K562 (cell line): ENCODE measurements at regions not wholly inside any gene's neighbourhood (a gene's known extent, or its start where the extent isn't known, plus 50 kb on each side); places are given as distances from the start of the nearest gene placed in this dataset.
A peak's percentile ranks its signal among the peaks of the same experiment; 100 is the strongest.

Experiments used
- ATAC-seq: fragments of 200-7000 bp; cut with Tn5 transposase; 3 replicates; pipeline ENCODE4 v1.9.1; 2020; ENCODE audit warnings: moderate library complexity
- BruUV-seq: library from RNA; stranded (reverse); fragments of 400-500 nt; replicated peaks from 2 replicates; lab custom pipeline; 2021; lab: Mats Ljungman, UMichigan
- CTCF ChIA-PET: fragments of 300-600 bp; formaldehyde crosslinking; extraction: SDS; loops from one replicate; lab custom pipeline; 2021; ENCODE audit warnings: low intra/inter-chr PET ratio; lab: Yijun Ruan, JAX
- POLR2A ChIA-PET: fragments of 300-600, 350-650 bp; sonication (Branson Sonifier 250); formaldehyde crosslinking; extraction: SDS; loops from one replicate; lab custom pipeline; 2021; ENCODE audit warnings: antibody characterized with exemption, inconsistent platforms; lab: Yijun Ruan, JAX
- DNase-seq, 4 experiments: peaks; one replicate each; pipeline versions ENCODE4 v3.0.0 to v3.0.0-alpha.2; 2011 to 2018; ENCODE audit warnings: low spot score in 3 of 4, mixed read lengths in 3 of 4; ENCODE audit errors: extremely low read depth in 1 of 4
- FAIRE-seq: peaks from 2 replicates; lab custom pipeline; 2011; peaks lifted over from hg19 to GRCh38; lab: Jason Lieb, UNC
- H2AFZ ChIP-seq: 2 replicates; pipeline ENCODE4 v1.6.0; 2011; ENCODE audit warnings: low read depth, low read length, control low read depth, inconsistent platforms
- H3K27ac ChIP-seq: fragments of 200-600 bp; 3 replicates; pipeline ENCODE4 v1.8.0; 2011; ENCODE audit warnings: low read depth, mild to moderate bottlenecking, control low read depth, inconsistent platforms, low read length, moderate library complexity, mixed read lengths; ENCODE audit errors: extremely low read depth
- H3K27me3 ChIP-seq, 2 experiments: fragments of 300-600 bp in 1 of 2; 2 replicates in 1 of 2; 3 replicates in 1 of 2; pipeline versions ENCODE4 v1.6.0 to v1.8.0; 2011; ENCODE audit warnings: inconsistent platforms in 2 of 2, low read length in 2 of 2, mild to moderate bottlenecking in 1 of 2, mixed read lengths in 1 of 2, moderate library complexity in 1 of 2; ENCODE audit not compliant: control insufficient read depth in 2 of 2, insufficient read depth in 2 of 2
- H3K36me3 ChIP-seq: fragments of 300-600 bp; 3 replicates; pipeline ENCODE4 v1.8.0; 2011; ENCODE audit warnings: mild to moderate bottlenecking, low read length, inconsistent platforms; ENCODE audit not compliant: control insufficient read depth, insufficient read depth
- H3K4me1 ChIP-seq, 2 experiments: fragments of 200-600 bp in 1 of 2; replicated peaks in 1 of 2; 2 replicates in 1 of 2; 3 replicates in 1 of 2; pipeline versions ENCODE4 v1.5.1 to v1.8.0; 2011; ENCODE audit warnings: inconsistent platforms in 2 of 2, low read length in 2 of 2, mild to moderate bottlenecking in 1 of 2, mixed read lengths in 1 of 2, moderate library complexity in 1 of 2; ENCODE audit not compliant: control insufficient read depth in 2 of 2, insufficient read depth in 2 of 2
- H3K4me2 ChIP-seq: 2 replicates; pipeline ENCODE4 v1.6.1; 2011; ENCODE audit warnings: low read length, control low read depth, inconsistent platforms, mixed read lengths; ENCODE audit not compliant: insufficient read depth
- H3K4me3 ChIP-seq: fragments of 200-600 bp; sonication (generic), shearing (Covaris generic); 2 replicates; pipeline ENCODE4 v1.5.1; 2016; ENCODE audit warnings: control low read depth, inconsistent platforms
- H3K79me2 ChIP-seq: fragments of 200-600 bp; 3 replicates; pipeline ENCODE4 v1.8.0; 2011; ENCODE audit warnings: low read length, inconsistent platforms; ENCODE audit not compliant: control insufficient read depth, insufficient read depth
- H3K9ac ChIP-seq, 2 experiments: 2 replicates each; pipeline versions ENCODE4 v1.6.0 to v1.6.1; 2011; ENCODE audit warnings: low read depth in 2 of 2, low read length in 2 of 2, control low read depth in 1 of 2, inconsistent platforms in 1 of 2, mild to moderate bottlenecking in 1 of 2, mixed read lengths in 1 of 2; ENCODE audit not compliant: insufficient read depth in 1 of 2
- H3K9me1 ChIP-seq: one replicate; pipeline ENCODE4 v1.6.0; 2011; ENCODE audit warnings: inconsistent platforms, mild to moderate bottlenecking, low read length, moderate library complexity; ENCODE audit not compliant: control insufficient read depth, insufficient read depth
- H3K9me3 ChIP-seq: replicated peaks from 2 replicates; pipeline ENCODE4 v1.5.1; 2011; ENCODE audit warnings: low read depth, low read length, inconsistent platforms; ENCODE audit not compliant: control insufficient read depth, insufficient read depth
- H4K20me1 ChIP-seq: replicated peaks from 2 replicates; pipeline ENCODE4 v1.6.1; 2011; ENCODE audit warnings: low read length, inconsistent platforms, mixed read lengths; ENCODE audit not compliant: control insufficient read depth, insufficient read depth
- ARID3B ChIP-seq: fragments of 250-450 bp; sonication (Bioruptor Pico); IDR thresholded peaks from 2 replicates; pipeline ENCODE4 v1.4.0; 2020; ENCODE audit warnings: borderline replicate concordance
- E4F1 ChIP-seq: fragments of 250-450 bp; sonication (Bioruptor Pico); IDR thresholded peaks from 2 replicates; pipeline ENCODE4 v1.5.0; 2021; ENCODE audit warnings: mild to moderate bottlenecking, borderline replicate concordance
- FOS ChIP-seq: IDR thresholded peaks from 3 replicates; pipeline ENCODE4 v1.6.1; 2011; ENCODE audit not compliant: insufficient read length; ENCODE audit errors: extremely low read depth
- FOXA1 ChIP-seq: fragments of 450-650 bp; IDR thresholded peaks from 2 replicates; pipeline ENCODE4 v1.6.1; 2016; ENCODE audit warnings: mild to moderate bottlenecking, borderline replicate concordance
- HMGN3 ChIP-seq: IDR thresholded peaks from 2 replicates; pipeline ENCODE4 v1.6.1; 2011; ENCODE audit warnings: borderline replicate concordance, low read depth, mild to moderate bottlenecking, mixed read lengths, low read length; ENCODE audit not compliant: insufficient read length; ENCODE audit errors: extremely low read depth
- LCOR ChIP-seq: sonication (generic); formaldehyde crosslinking; IDR thresholded peaks from 2 replicates; pipeline ENCODE4 v1.8.0; 2022; ENCODE audit warnings: mild to moderate bottlenecking, missing genetic modification reagents
- MAFK ChIP-seq: IDR thresholded peaks from 2 replicates; pipeline ENCODE4 v1.6.1; 2011; ENCODE audit warnings: low read length, improper control_type of control experiment
- MCM3 ChIP-seq: fragments of 450-650 bp; IDR thresholded peaks from 2 replicates; pipeline ENCODE4 v1.6.1; 2016
- NCOA6 ChIP-seq: fragments of 450-650 bp; IDR thresholded peaks from 2 replicates; pipeline ENCODE4 v1.6.1; 2017; ENCODE audit warnings: mild to moderate bottlenecking
- PCBP1 ChIP-seq: fragments of 200-400 bp; formaldehyde crosslinking; IDR thresholded peaks from 2 replicates; pipeline ENCODE4 v1.6.1; 2018; ENCODE audit warnings: mild to moderate bottlenecking, low read depth, low read length; ENCODE audit not compliant: poor library complexity, severe bottlenecking
- ZNF277 ChIP-seq: fragments of 250-450 bp; sonication (Bioruptor Pico); IDR thresholded peaks from 2 replicates; pipeline ENCODE4 v1.8.0; 2022; ENCODE audit warnings: inconsistent platforms, mild to moderate bottlenecking, moderate library complexity, borderline replicate concordance
- ZNF316 ChIP-seq: fragments of 450-650 bp; IDR thresholded peaks from 2 replicates; pipeline ENCODE4 v1.6.1; 2016
- ZNF408 ChIP-seq: fragments of 250-450 bp; sonication (Bioruptor Pico); IDR thresholded peaks from 2 replicates; pipeline ENCODE4 v1.4.0; 2020; ENCODE audit warnings: low read depth, mild to moderate bottlenecking, moderate library complexity
- ZNF586 ChIP-seq: fragments of 450-650 bp; formaldehyde crosslinking; conservative IDR thresholded peaks from 2 replicates; pipeline ENCODE4 v1.4.0; 2020; ENCODE audit warnings: mild to moderate bottlenecking, moderate library complexity
- WGBS: fragments of 100-300 bp; shearing (Covaris generic); methylation state at CpG from one replicate; pipeline ENCODE4 v1.1.6; 2016; ENCODE audit warnings: low coverage, mixed read lengths; ENCODE audit not compliant: insufficient coverage; ENCODE audit errors: missing lambda C conversion rate; 5-methylcytosine and 5-hydroxymethylcytosine counted together
- in situ Hi-C: fragments of 300-500 bp; cut with MboI; formaldehyde crosslinking; loops from 4 replicates; pipeline ENCODE4 v1.15.0; 2018; ENCODE audit warnings: inconsistent platforms, mixed read lengths
- intact Hi-C: fragments of 100-400 bp; cut with micrococcal nuclease; formaldehyde crosslinking; loops from 2 replicates; pipeline ENCODE4 v1.14.2; 2022

- CTCF ChIA-PET: no interaction called here
- H3K36me3 ChIP-seq: no peaks in the 10 kb centered on the region
- POLR2A ChIA-PET: no interaction called here
- in situ Hi-C loops (no loop called here), intact Hi-C loops (no loop called here)
- H3K79me2 ChIP-seq: no peaks in the 10 kb centered on the region
- H3K27me3 ChIP-seq: no peaks in the 10 kb centered on the region
- H3K27ac ChIP-seq: no peak overlapping the region
- FAIRE-seq: no peak
- no peak overlapping the region for H3K9ac ChIP-seq
- no peak overlapping the region for H3K4me2 ChIP-seq
- H3K4me1 ChIP-seq: no peaks in the 10 kb centered on the region
- ATAC-seq: no peak
- no peak overlapping the region for H3K4me3 ChIP-seq
- DNase-seq: no peak
- peaks cover 2% of the 10 kb centered on the region; the same call in 1 of the 2 replicates for H3K9me3 ChIP-seq
- H2AFZ ChIP-seq: no peak overlapping the region
- H3K9me1 ChIP-seq: no peaks in the 10 kb centered on the region
- 0% methylated on average over 1 of the region's 1 CpG for WGBS
- no peaks in the 10 kb centered on the region for H4K20me1 ChIP-seq
- BruUV-seq: no TSS peak
- TF ChIP-seq ZNF316: peak; percentile 64
- TF ChIP-seq E4F1 (CRISPR knock-in tag): no peak
- no peak for TF ChIP-seq HMGN3
- TF ChIP-seq NCOA6: no peak
- 0 out of 2 replicates have a peak, but pooled peaks have one; percentile 30 for TF ChIP-seq MAFK
- TF ChIP-seq LCOR (CRISPR knock-in tag): no peak
- no peak for TF ChIP-seq ZNF586 (CRISPR knock-in tag)
- TF ChIP-seq ARID3B: no peak
- TF ChIP-seq ZNF408 (CRISPR knock-in tag): no peak
- no peak for TF ChIP-seq MCM3
- no peak for TF ChIP-seq FOXA1
- no peak for TF ChIP-seq FOS
- no peak for TF ChIP-seq PCBP1
- no peak for TF ChIP-seq ZNF277 (CRISPR knock-in tag)
Measured at GRCh38 chr7:110001254-110001938, 1089.5 kb upstream of the LRRN3 start.
